Astrocyte (in vitro differentiated cells and primary cell): ENCODE measurements at regions not wholly inside any gene's neighbourhood (a gene's known extent, or its start where the extent isn't known, plus 50 kb on each side); places are given as distances from the start of the nearest gene placed in this dataset.

Experiments
- DNase-seq: peaks from one replicate; pipeline ENCODE4 v3.0.0-alpha.2; 2010; ENCODE audit warnings: low read depth
- FAIRE-seq: peaks from 2 replicates; lab custom pipeline; 2011; peaks lifted over from hg19 to GRCh38; lab: Jason Lieb, UNC
- H2AFZ ChIP-seq: 2 replicates; pipeline ENCODE4 v1.6.0; 2012; ENCODE audit warnings: low read depth, low read length, inconsistent platforms
- H3K27ac ChIP-seq: 2 replicates; pipeline ENCODE4 v1.5.1; 2011; ENCODE audit warnings: low read depth, low read length, inconsistent platforms
- H3K27me3 ChIP-seq: 2 replicates; pipeline ENCODE4 v1.6.0; 2011; ENCODE audit warnings: low read length, inconsistent platforms; ENCODE audit not compliant: insufficient read depth
- H3K36me3 ChIP-seq: 2 replicates; pipeline ENCODE4 v1.5.1; 2011; ENCODE audit warnings: low read length, inconsistent platforms; ENCODE audit not compliant: insufficient read depth
- H3K4me1 ChIP-seq: 2 replicates; pipeline ENCODE4 v1.5.1; 2011; ENCODE audit warnings: low read length, inconsistent platforms; ENCODE audit not compliant: insufficient read depth
- H3K4me2 ChIP-seq: 2 replicates; pipeline ENCODE4 v1.6.0; 2012; ENCODE audit warnings: low read length, inconsistent platforms
- H3K4me3 ChIP-seq: 2 replicates; pipeline ENCODE4 v1.5.1; 2011; ENCODE audit warnings: low read depth, mild to moderate bottlenecking, low read length, inconsistent platforms; ENCODE audit not compliant: insufficient read depth
- H3K79me2 ChIP-seq: 2 replicates; pipeline ENCODE4 v1.6.0; 2012; ENCODE audit warnings: mild to moderate bottlenecking, low read length, inconsistent platforms; ENCODE audit not compliant: insufficient read depth
- H3K9ac ChIP-seq: 2 replicates; pipeline ENCODE4 v1.6.0; 2012; ENCODE audit warnings: mild to moderate bottlenecking, low read length, inconsistent platforms
- H3K9me3 ChIP-seq: 2 replicates; pipeline ENCODE4 v1.5.1; 2012; ENCODE audit warnings: low read depth, mild to moderate bottlenecking, low read length, inconsistent platforms; ENCODE audit not compliant: insufficient read depth
- H4K20me1 ChIP-seq: 2 replicates; pipeline ENCODE4 v1.6.0; 2012; ENCODE audit warnings: low read length, inconsistent platforms; ENCODE audit not compliant: insufficient read depth
- H3K27ac Mint-ChIP-seq: one replicate; pipeline ENCODE4 v1.8.0; 2021; ENCODE audit warnings: mild to moderate bottlenecking, mixed read lengths; ENCODE audit not compliant: unreplicated experiment
- H3K27me3 Mint-ChIP-seq: one replicate; pipeline ENCODE4 v1.8.0; 2021; ENCODE audit warnings: low read depth, mixed read lengths; ENCODE audit not compliant: unreplicated experiment
- H3K36me3 Mint-ChIP-seq: one replicate; pipeline ENCODE4 v1.8.0; 2021; ENCODE audit warnings: low read depth, mixed read lengths; ENCODE audit not compliant: unreplicated experiment
- H3K4me1 Mint-ChIP-seq: one replicate; pipeline ENCODE4 v1.8.0; 2021; ENCODE audit warnings: low read depth, mixed read lengths; ENCODE audit not compliant: unreplicated experiment
- H3K4me3 Mint-ChIP-seq: one replicate; pipeline ENCODE4 v1.8.0; 2021; ENCODE audit warnings: mild to moderate bottlenecking, moderate library complexity, mixed read lengths; ENCODE audit not compliant: unreplicated experiment
- H3K9me3 Mint-ChIP-seq: one replicate; pipeline ENCODE4 v1.8.0; 2021; ENCODE audit warnings: mild to moderate bottlenecking, mixed read lengths; ENCODE audit not compliant: unreplicated experiment
- CTCF ChIP-seq: IDR thresholded peaks from 2 replicates; pipeline ENCODE4 v1.5.1; 2011; ENCODE audit warnings: low read depth, mild to moderate bottlenecking, inconsistent platforms, low read length, moderate library complexity; ENCODE audit not compliant: insufficient read depth
- EZH2 ChIP-seq: IDR thresholded peaks from 2 replicates; pipeline ENCODE4 v1.6.1; 2012; ENCODE audit warnings: mild to moderate bottlenecking, low read length, inconsistent platforms; ENCODE audit not compliant: insufficient read depth

DNA sequence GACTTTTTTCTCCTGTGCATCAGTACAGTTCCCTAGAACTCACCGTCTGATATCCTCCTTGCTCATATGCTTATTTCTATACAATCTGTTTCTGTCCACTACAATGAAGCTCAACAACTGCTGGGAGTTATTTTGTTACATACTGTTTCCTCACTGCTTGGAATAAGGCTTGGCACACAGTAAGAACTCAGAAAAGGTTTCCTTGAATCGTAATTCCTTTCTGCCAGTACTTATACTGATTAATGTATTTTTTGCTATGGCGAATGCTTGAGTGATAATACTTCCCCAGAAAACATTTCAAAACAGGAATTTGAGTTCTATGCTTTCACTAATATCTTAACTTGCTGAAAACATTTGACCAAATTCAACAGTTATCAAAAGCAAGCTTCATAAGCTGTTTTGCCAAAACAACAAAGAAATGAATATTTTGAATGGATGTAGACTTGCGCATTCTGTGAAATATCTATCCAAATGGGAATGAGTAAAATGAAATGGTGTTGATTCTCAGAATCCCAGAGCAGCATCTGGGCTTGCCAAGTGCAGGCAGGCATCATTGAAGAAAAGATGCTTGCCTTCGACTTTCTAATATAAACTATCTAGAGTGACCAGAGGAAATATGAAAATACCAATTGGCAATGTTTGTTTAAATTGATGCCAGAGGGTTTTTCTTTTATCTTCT lies 286.3 kb downstream of the RAP2B start:
- H3K9ac ChIP-seq = no peak overlapping the region
- H3K36me3 ChIP-seq = no peaks in the 10 kb centered on the region
- Mint-ChIP-seq H3K36me3 (no peaks in the 10 kb centered on the region), H3K27ac (no peak overlapping the region), H3K9me3 (no peaks in the 10 kb centered on the region), H3K4me3 (no peak overlapping the region), H3K4me1 (no peaks in the 10 kb centered on the region), H3K27me3 (no peaks in the 10 kb centered on the region)
- H3K27ac ChIP-seq = no peak overlapping the region
- H3K79me2 ChIP-seq = no peaks in the 10 kb centered on the region
- H2AFZ ChIP-seq = no peak overlapping the region
- no peaks in the 10 kb centered on the region for H3K27me3 ChIP-seq
- H4K20me1 ChIP-seq = no peaks in the 10 kb centered on the region
- TF ChIP-seq EZH2 (no peak), CTCF (no peak)
- H3K9me3 ChIP-seq = no peaks in the 10 kb centered on the region
- H3K4me1 ChIP-seq = no peaks in the 10 kb centered on the region
- FAIRE-seq (no peak), DNase-seq (no peak)
- no peak overlapping the region for H3K4me3 ChIP-seq
- no peak overlapping the region for H3K4me2 ChIP-seq

- Histone ChIP-seq H3K36me3 (no peaks in the 10 kb centered on the region), H3K27me3 (no peaks in the 10 kb centered on the region), H3K4me2 (no peak overlapping the region), H3K4me1 (no peaks in the 10 kb centered on the region), H3K4me3 (no peak overlapping the region), H2AFZ (no peak overlapping the region), H3K27ac (no peak overlapping the region), H3K9ac (no peak overlapping the region), H3K79me2 (no peaks in the 10 kb centered on the region), H4K20me1 (no peaks in the 10 kb centered on the region), H3K9me3 (no peaks in the 10 kb centered on the region)
- DNase-seq (no peak), FAIRE-seq (no peak)
- TF ChIP-seq EZH2 (no peak), CTCF (no peak)
- H3K27me3 Mint-ChIP-seq = no peaks in the 10 kb centered on the region
- no peaks in the 10 kb centered on the region for H3K36me3 Mint-ChIP-seq
- no peak overlapping the region for H3K4me3 Mint-ChIP-seq
- no peaks in the 10 kb centered on the region for H3K9me3 Mint-ChIP-seq
- no peaks in the 10 kb centered on the region for H3K4me1 Mint-ChIP-seq
- no peak overlapping the region for H3K27ac Mint-ChIP-seq
Observed at GRCh38 chr3:153456833-153457545, 295.0 kb downstream of the RAP2B start.

DNA sequence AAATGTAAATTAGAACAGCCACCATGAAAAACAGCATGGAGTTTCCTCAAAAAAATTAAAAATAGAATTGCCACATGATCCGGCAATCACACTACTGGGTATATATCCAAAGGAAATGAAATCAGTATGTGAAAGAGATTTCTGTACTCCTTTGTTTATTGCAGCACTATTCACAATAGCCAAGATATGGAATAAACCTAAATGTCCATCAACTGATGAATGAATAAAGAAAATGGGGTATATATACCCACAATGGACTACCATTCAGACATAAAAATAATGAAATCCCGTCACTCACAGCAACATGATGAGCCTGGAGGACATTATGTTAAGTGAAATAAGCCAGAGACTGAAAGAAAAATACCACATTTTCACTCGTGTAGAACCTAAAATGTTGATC lies 296.9 kb downstream of the RAP2B start:
- H3K4me1 Mint-ChIP-seq = no peaks in the 10 kb centered on the region
- FAIRE-seq = no peak
- no peak for DNase-seq
- no peaks in the 10 kb centered on the region for H3K36me3 Mint-ChIP-seq
- no peaks in the 10 kb centered on the region for H3K9me3 ChIP-seq
- H2AFZ ChIP-seq = no peak overlapping the region
- H3K27ac Mint-ChIP-seq = no peak overlapping the region
- H3K4me1 ChIP-seq = no peaks in the 10 kb centered on the region
- H3K4me3 Mint-ChIP-seq = no peak overlapping the region
- TF ChIP-seq CTCF = no peak
- TF ChIP-seq EZH2 = no peak
- no peak overlapping the region for H3K4me3 ChIP-seq
- no peak overlapping the region for H3K4me2 ChIP-seq
- H3K27me3 ChIP-seq = no peaks in the 10 kb centered on the region
- no peak overlapping the region for H3K27ac ChIP-seq
- H3K79me2 ChIP-seq = no peaks in the 10 kb centered on the region
- H3K36me3 ChIP-seq = no peaks in the 10 kb centered on the region
- H3K9ac ChIP-seq = no peak overlapping the region
- H3K9me3 Mint-ChIP-seq = no peaks in the 10 kb centered on the region
- H3K27me3 Mint-ChIP-seq = no peaks in the 10 kb centered on the region
- no peaks in the 10 kb centered on the region for H4K20me1 ChIP-seq
